GM18873 (cell line): ENCODE measurements at regions not wholly inside any gene's neighbourhood (a gene's known extent, or its start where the extent isn't known, plus 50 kb on each side); places are given as distances from the start of the nearest gene placed in this dataset.
"Not testable (repeated sequence)": the region's sequence is repeated elsewhere in the genome, so short reads cannot be mapped to it uniquely, and the experiment has no call there.

ENCODE experiments used
- ATAC-seq: cut with Tn5 transposase; IDR thresholded peaks from one replicate; pipeline ENCODE4 v1.9.1; 2021; ENCODE audit warnings: mild to moderate bottlenecking, moderate library complexity, moderate number of reproducible peaks; ENCODE audit not compliant: unreplicated experiment, low FRiP score

GRCh38 chr6:14542670-14543366 is 425.2 kb downstream of the CD83 start:
- no peak for ATAC-seq

GRCh38 chr6:14543971-14544585 is 426.5 kb downstream of the CD83 start:
- no peak for ATAC-seq

GRCh38 chr6:14544666-14545065 is 427.1 kb downstream of the CD83 start:
- no peak for ATAC-seq

- no peak for ATAC-seq
These were observed 427.9 kb downstream of the CD83 start for GRCh38 chr6:14545496-14545895.

GRCh38 chr6:14546036-14546435 is 428.5 kb downstream of the CD83 start:
- no peak for ATAC-seq

GRCh38 chr6:14547284-14547998 is 429.9 kb downstream of the CD83 start:
- no peak for ATAC-seq

GRCh38 chr6:14549304-14549770 is 431.8 kb downstream of the CD83 start:
- no peak for ATAC-seq

GRCh38 chr6:14549871-14550270 is 432.3 kb downstream of the CD83 start:
- ATAC-seq = no peak

GRCh38 chr6:14550410-14550809 is 432.8 kb downstream of the CD83 start:
- ATAC-seq = no peak

- ATAC-seq = no peak
These were observed 433.2 kb downstream of the CD83 start for GRCh38 chr6:14550822-14551221.

GRCh38 chr6:14551601-14552000 is 434.0 kb downstream of the CD83 start:
- not testable (repeated sequence) for ATAC-seq

GRCh38 chr6:14552891-14553290 is 435.3 kb downstream of the CD83 start:
- no peak for ATAC-seq

GRCh38 chr6:14553515-14553914 is 435.9 kb downstream of the CD83 start:
- no peak for ATAC-seq

- ATAC-seq = no peak
These were observed 438.2 kb downstream of the CD83 start for GRCh38 chr6:14555804-14556203.

GRCh38 chr6:14559746-14560536 is 442.4 kb downstream of the CD83 start:
- no peak for ATAC-seq

- not testable (repeated sequence) for ATAC-seq
These were observed 444.0 kb downstream of the CD83 start for GRCh38 chr6:14561563-14561962.

- ATAC-seq = no peak
These were observed 450.3 kb downstream of the CD83 start for GRCh38 chr6:14567842-14568241.

GRCh38 chr6:14569394-14569793 is 451.8 kb downstream of the CD83 start:
- no peak for ATAC-seq

GRCh38 chr6:14569874-14570273 is 452.3 kb downstream of the CD83 start:
- not testable (repeated sequence) for ATAC-seq

GRCh38 chr6:14571001-14571400 is 453.4 kb downstream of the CD83 start:
- no peak for ATAC-seq

- no peak for ATAC-seq
These were observed 454.2 kb downstream of the CD83 start for GRCh38 chr6:14571746-14572145.
